Immature natural killer cell (primary cell): ENCODE measurements at regions not wholly inside any gene's neighbourhood (a gene's known extent, or its start where the extent isn't known, plus 50 kb on each side); places are given as distances from the start of the nearest gene placed in this dataset.

Experiments used
- DNase-seq, 3 donors: peaks; one replicate each; pipeline ENCODE4 v3.0.0; 2022; ENCODE audit warnings: mixed read lengths in 1 of 3
- H3K27ac Mint-ChIP-seq, 6 donors: one replicate each; pipeline ENCODE4 v1.8.0; 2020; ENCODE audit warnings: mixed read lengths in 6 of 6, mild to moderate bottlenecking in 5 of 6, inconsistent platforms in 4 of 6, moderate library complexity in 3 of 6
- H3K27me3 Mint-ChIP-seq, 3 donors: one replicate each; pipeline ENCODE4 v1.8.0; 2020 to 2021; ENCODE audit warnings: low read depth in 3 of 3, mild to moderate bottlenecking in 3 of 3, mixed read lengths in 3 of 3, moderate library complexity in 3 of 3, inconsistent platforms in 1 of 3
- H3K36me3 Mint-ChIP-seq, 3 donors: one replicate each; pipeline ENCODE4 v1.8.0; 2020; ENCODE audit warnings: mixed read lengths in 3 of 3, inconsistent platforms in 2 of 3, mild to moderate bottlenecking in 2 of 3
- H3K4me1 Mint-ChIP-seq, 2 donors: one replicate each; pipeline ENCODE4 v1.8.0; 2020; ENCODE audit warnings: inconsistent platforms in 2 of 2, mild to moderate bottlenecking in 2 of 2, mixed read lengths in 2 of 2, moderate library complexity in 1 of 2
- H3K4me3 Mint-ChIP-seq, 5 donors: one replicate each; pipeline ENCODE4 v1.8.0; 2020; ENCODE audit warnings: mild to moderate bottlenecking in 5 of 5, mixed read lengths in 5 of 5, inconsistent platforms in 3 of 5, moderate library complexity in 3 of 5
- H3K9me3 Mint-ChIP-seq, 6 donors: one replicate each; pipeline ENCODE4 v1.8.0; 2020; ENCODE audit warnings: mild to moderate bottlenecking in 6 of 6, mixed read lengths in 6 of 6, inconsistent platforms in 4 of 6, moderate library complexity in 3 of 6

DNA sequence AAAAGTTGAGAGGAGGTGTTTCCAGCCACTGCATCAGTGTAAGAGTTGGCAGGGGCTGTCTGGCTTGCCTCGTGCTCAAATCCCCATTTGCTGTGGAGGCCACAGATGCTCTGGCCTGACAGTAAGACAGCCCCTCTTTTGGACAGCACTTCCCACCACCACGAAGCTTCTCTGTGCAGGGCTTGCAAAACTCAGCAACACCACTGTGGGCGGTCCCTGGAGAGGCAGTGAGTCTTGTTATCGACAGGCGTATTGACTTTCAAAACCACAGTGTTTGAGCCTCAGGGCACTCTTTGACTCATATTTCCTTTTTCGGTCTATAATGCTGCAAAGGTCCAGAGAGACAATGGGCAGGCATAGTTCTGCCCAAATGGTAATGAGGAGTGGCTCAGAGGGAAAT is 539.5 kb downstream of the EBF1 start:
- no peak overlapping the region for H3K4me3 Mint-ChIP-seq
- no peaks in the 10 kb centered on the region for H3K36me3 Mint-ChIP-seq
- no peak for DNase-seq
- no peaks in the 10 kb centered on the region for H3K4me1 Mint-ChIP-seq
- H3K27ac Mint-ChIP-seq: no peak overlapping the region
- H3K27me3 Mint-ChIP-seq: peaks cover 0 to 2% (median 2%) of the 10 kb centered on the region in 3 donors
- peaks cover 0 to 2% (median 0%) of the 10 kb centered on the region in 6 donors for H3K9me3 Mint-ChIP-seq

DNA sequence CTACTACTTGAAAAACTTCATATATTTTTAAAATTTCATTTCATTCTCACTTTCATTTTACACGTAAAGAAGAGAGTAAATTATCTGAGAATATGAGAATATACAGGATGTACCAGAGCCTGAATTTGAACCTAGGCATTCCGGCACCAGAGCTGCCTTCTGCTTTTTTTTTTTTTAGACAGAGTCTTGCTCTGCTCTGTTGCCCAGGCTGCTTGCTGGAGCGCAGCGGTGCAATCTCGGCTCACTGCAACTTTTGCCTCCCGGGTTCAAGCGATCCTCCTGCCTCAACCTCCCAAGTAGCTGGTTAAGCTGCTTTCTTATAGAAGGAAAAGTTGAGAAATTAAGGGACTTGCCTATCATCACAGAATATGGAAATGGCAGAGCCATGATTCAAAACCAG is 540.1 kb downstream of the EBF1 start:
- peaks cover 0 to 2% (median 0%) of the 10 kb centered on the region in 6 donors for H3K9me3 Mint-ChIP-seq
- no peak overlapping the region for H3K27ac Mint-ChIP-seq
- H3K27me3 Mint-ChIP-seq: peaks cover 0 to 2% (median 2%) of the 10 kb centered on the region in 3 donors
- DNase-seq: no peak
- H3K4me3 Mint-ChIP-seq: no peak overlapping the region
- H3K36me3 Mint-ChIP-seq: no peaks in the 10 kb centered on the region
- H3K4me1 Mint-ChIP-seq: no peaks in the 10 kb centered on the region

DNA sequence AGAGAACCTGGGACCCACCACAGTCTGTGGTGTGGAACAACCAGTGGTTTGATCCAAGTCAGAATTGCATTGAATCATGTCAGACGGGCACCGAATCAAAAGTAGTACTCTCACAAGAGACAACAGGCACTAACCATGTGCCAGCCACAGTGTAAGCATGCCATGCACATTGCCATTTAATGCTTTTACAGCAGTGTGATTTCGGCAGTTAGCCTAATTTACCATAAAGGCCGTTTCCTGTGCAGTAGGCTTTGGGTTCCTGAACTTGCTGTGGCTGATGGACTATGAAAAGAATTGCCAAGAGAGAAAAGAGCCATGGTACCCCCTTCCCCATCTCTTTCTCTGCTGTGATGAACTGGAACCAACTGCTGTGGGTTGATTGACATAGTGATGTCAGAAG is 540.6 kb downstream of the EBF1 start:
- Mint-ChIP-seq H3K27me3 (peaks cover 0 to 2% (median 2%) of the 10 kb centered on the region in 3 donors), H3K27ac (no peak overlapping the region), H3K4me1 (no peaks in the 10 kb centered on the region), H3K9me3 (peaks cover 0 to 2% (median 0%) of the 10 kb centered on the region in 6 donors), H3K4me3 (no peak overlapping the region), H3K36me3 (no peaks in the 10 kb centered on the region)
- no peak for DNase-seq

DNA sequence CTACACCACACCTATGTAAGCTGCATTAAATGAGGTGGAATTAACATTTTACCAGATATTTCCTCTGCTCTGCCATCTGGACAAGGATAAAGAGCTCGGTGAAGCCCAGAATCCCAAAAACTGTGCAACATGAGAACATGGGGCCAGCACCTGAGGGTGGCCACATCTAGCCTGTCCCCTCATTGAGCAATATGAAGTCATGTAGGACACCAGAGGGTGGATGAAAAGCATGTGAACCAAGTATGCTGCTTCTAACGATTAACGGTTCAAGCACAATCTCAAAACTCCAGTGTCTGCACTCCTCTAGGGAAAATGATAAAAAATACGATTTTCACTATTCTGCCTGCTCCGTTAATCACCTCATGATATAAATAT is 545.8 kb downstream of the EBF1 start:
- Mint-ChIP-seq H3K27ac (no peak overlapping the region), H3K9me3 (peaks cover 0 to 2% (median 0%) of the 10 kb centered on the region in 6 donors), H3K4me1 (no peaks in the 10 kb centered on the region), H3K36me3 (no peaks in the 10 kb centered on the region), H3K4me3 (no peak overlapping the region), H3K27me3 (peaks cover 0 to 1% (median 0%) of the 10 kb centered on the region in 3 donors)
- no peak for DNase-seq

DNA sequence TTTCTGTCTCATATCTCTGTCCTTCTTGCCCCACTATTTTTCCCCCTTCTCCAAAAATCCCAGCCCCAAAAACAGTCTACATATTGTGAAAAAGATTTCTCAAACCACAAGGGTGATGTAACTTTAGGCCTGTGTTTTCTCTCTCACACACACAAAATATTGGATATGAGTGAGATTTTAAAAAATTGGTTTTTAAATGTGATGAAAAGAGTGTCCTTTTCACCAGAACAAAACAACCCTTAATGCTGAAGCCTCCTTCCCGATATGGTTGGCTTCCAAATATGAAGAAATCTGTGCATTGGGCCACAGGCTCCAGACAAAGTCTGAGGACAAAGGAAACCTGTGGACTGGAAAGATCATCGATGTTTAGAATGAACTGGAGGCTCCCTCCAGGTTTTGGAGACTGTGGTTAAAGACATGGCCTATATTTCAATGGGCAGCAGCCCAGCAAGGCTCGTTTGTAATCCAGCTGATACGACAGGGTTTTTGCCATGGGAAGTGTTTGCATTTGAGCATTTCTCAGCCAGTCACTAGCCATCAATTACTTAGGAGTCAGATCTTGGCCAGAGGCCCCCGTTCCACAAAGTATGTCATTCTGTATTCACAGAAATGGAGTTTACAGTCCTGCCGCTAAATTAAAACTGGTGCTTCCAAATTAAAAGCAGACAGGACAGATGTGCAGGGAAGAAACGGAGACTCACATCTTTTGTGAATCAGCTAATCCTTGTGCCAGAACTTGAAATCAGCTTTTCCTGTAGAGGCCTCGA is 546.3 kb downstream of the EBF1 start:
- no peak for DNase-seq
- Mint-ChIP-seq H3K27ac (no peak overlapping the region), H3K27me3 (peaks cover 0 to 1% (median 0%) of the 10 kb centered on the region in 3 donors), H3K4me1 (no peaks in the 10 kb centered on the region), H3K4me3 (no peak overlapping the region), H3K9me3 (peaks cover 0 to 2% (median 0%) of the 10 kb centered on the region in 6 donors), H3K36me3 (no peaks in the 10 kb centered on the region)

DNA sequence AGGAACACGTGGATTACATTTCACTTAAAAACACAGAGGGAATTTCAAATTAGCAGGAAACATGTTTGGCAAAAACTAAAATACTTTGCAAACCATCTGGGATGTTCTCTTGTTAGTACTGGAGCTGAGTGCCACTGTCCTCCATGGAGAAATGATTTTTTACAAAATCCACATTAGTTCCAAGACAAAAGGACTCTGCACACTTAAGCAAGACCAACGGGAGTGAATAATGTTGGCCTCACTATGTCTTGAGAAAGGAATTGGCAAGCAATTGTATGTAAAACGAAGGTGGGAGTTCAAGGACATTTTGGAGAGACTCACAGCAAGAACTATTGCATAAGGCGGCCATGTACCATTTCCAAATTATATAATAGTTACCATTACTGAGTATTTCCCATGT is 547.5 kb downstream of the EBF1 start:
- DNase-seq: no peak
- H3K36me3 Mint-ChIP-seq: no peaks in the 10 kb centered on the region
- no peak overlapping the region for H3K27ac Mint-ChIP-seq
- H3K4me3 Mint-ChIP-seq: no peak overlapping the region
- H3K9me3 Mint-ChIP-seq: peaks cover 0 to 4% (median 0%) of the 10 kb centered on the region in 6 donors
- no peaks in the 10 kb centered on the region for H3K4me1 Mint-ChIP-seq
- peaks cover 0 to 4% (median 0%) of the 10 kb centered on the region in 3 donors for H3K27me3 Mint-ChIP-seq

DNA sequence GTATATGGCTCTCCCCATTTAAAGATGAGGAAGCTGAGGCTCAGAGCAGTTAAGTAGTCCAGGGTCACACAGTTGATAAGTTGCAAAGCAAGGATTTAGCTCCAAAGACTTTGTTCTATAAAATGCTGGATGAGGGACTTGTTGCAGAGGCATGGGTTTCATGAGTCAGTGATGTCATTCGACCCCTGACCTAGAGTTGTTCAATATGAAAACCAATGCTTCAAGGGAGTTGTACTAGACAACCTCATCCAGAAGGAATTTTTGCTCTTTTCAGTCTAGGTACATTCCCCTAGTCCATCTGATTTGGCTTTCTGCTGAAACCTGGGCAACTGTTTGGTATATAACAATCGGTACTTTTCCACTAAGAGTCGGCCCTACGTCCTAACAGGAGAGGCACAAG is 550.4 kb downstream of the EBF1 start:
- Mint-ChIP-seq H3K4me1 (no peaks in the 10 kb centered on the region), H3K9me3 (peaks cover 0 to 3% (median 0%) of the 10 kb centered on the region in 6 donors), H3K4me3 (no peak overlapping the region), H3K27me3 (peaks cover 0 to 3% (median 1%) of the 10 kb centered on the region in 3 donors), H3K36me3 (peaks cover 0 to 3% (median 0%) of the 10 kb centered on the region in 3 donors), H3K27ac (no peak overlapping the region)
- DNase-seq: no peak

DNA sequence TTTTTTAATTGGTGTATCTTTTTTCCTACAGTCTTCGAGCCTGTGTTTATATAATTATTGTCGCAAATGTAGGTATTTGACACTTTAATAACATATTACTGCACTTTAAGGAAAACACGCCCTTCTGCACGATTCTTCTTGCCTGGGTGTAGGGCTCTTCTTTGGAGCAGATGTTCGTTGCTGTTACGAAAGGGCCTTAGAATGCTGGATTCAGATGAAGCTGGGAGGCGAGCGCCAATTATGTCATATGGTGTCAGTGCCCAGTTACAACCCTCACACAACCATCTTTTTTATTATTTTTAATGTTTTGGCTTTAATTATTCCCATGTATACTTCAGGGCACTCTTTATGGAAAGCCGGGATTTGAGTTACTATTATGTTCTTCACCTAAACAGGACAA is 553.0 kb downstream of the EBF1 start:
- Mint-ChIP-seq H3K4me1 (no peaks in the 10 kb centered on the region), H3K27me3 (peaks cover 0 to 3% (median 1%) of the 10 kb centered on the region in 3 donors), H3K27ac (no peak overlapping the region), H3K4me3 (no peak overlapping the region), H3K36me3 (peaks cover 0 to 3% (median 0%) of the 10 kb centered on the region in 3 donors), H3K9me3 (peaks cover 0 to 3% (median 0%) of the 10 kb centered on the region in 6 donors)
- DNase-seq: no peak

DNA sequence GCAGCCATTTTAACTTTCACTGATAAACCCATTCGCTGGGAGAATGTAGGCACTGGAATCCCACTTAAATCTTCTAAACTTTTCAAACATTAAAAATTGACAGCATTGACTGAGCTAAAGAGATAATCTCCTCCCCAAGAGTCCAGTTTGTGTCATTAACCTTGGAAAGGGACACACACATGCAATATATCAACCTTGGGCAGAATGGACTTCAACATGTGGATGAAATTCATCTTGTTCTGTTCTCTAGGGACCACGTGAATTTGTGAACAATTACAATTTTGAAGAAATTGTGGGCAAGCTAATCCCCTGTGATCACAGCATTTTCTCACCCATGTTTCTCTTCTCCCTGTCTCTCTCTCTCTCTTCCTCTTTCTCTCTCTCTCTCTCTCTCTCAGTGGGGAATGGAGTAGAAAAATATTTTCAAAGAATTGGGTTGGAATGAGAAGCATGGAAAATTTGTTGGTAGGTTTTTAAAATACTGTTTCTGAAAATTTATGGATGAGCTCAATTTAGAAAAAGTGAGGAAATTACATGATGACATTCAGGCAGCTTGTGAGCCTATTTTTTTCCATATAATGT is 553.7 kb downstream of the EBF1 start:
- H3K27me3 Mint-ChIP-seq: peaks cover 0 to 3% (median 1%) of the 10 kb centered on the region in 3 donors
- no peak overlapping the region for H3K27ac Mint-ChIP-seq
- peaks cover 0 to 3% (median 0%) of the 10 kb centered on the region in 6 donors for H3K9me3 Mint-ChIP-seq
- no peak for DNase-seq
- no peaks in the 10 kb centered on the region for H3K4me1 Mint-ChIP-seq
- H3K4me3 Mint-ChIP-seq: no peak overlapping the region
- peaks cover 0 to 3% (median 0%) of the 10 kb centered on the region in 3 donors for H3K36me3 Mint-ChIP-seq

DNA sequence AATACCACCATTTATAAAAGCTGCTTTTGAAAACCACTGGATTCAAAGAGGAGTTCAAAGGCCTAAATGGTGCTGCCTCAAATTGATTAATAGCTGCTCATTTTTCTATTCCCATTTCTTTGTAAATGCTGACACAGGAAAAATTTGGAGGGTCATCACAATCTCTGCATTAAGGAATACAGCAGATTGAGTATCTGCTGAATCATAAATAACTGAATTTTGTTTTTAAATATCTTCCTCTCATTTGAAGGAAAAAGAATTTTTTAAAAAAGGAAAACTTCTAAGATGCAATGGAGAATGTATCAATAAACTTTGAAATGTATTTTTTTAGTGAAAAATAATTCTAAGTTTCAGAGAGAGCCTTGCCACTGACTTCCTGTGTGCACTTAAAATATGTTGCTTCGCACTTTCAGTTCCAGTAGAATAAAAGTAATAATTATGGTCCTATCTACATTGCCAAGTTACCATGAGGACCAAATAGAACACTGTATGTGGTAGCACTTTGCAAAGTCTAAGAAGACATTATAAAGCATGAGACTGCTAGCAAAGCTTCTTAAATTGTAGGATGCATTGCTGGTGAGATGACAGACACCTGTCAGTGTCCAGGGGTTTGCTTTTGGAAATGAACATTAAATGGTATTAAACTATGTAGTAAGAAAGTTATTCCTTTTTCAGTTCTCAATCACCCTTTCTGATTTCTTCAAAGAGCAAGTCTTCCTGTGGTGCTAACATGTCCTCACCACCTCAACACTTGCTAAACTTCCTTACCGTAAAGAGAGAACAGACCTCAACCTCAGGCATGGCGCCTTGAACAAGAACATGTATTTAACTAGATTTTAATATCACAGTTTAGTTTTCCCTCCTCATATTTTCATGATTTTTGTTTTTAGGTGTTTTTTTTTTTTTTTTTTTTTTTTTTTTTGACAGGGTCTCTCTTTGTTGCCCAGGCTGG is 555.1 kb downstream of the EBF1 start:
- H3K4me3 Mint-ChIP-seq: no peak overlapping the region
- H3K9me3 Mint-ChIP-seq: peaks cover 0 to 3% (median 0%) of the 10 kb centered on the region in 6 donors
- DNase-seq: no peak
- peaks cover 0 to 3% (median 1%) of the 10 kb centered on the region in 3 donors for H3K27me3 Mint-ChIP-seq
- no peaks in the 10 kb centered on the region for H3K4me1 Mint-ChIP-seq
- no peak overlapping the region for H3K27ac Mint-ChIP-seq
- peaks cover 0 to 3% (median 0%) of the 10 kb centered on the region in 3 donors for H3K36me3 Mint-ChIP-seq

DNA sequence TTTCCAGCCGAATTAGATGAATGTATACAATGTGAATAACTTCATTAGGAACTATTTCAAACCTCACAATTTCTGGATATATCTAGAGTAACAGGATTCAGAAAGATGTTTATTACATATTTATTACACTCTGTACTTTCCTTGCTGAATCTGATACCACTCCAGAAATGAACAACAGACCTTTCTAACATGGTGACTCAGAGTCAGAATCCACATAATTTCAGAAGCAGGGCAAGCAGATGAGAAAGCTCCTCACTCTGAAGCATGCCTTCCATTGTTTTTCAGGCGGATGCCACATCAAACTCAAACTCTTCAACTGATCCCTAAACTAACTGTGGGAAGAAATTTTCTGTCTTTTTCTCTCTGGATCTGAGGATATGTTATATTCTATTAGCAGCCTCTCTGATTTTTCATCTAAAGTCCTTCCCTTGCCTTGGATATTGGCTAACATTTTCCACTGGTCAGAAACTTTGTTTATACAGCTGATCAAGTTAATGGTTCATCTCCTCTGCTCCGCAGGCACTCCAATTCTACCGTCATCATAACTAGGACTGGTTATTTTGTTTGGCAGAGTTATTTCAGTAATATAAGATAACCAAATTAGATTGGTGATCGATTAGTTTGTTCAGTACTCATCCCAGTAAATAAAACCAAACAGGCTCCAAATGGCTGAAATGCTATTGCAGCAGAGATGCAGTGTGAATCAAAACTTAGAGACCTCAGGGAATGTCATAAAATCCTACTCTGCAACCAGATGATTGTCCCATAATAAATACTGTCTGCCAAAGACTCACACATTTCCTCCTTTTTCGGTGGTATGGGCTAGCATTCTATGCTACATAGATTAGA is 556.0 kb downstream of the EBF1 start:
- no peak overlapping the region for H3K27ac Mint-ChIP-seq
- no peaks in the 10 kb centered on the region for H3K4me1 Mint-ChIP-seq
- peaks cover 0 to 3% (median 0%) of the 10 kb centered on the region in 6 donors for H3K9me3 Mint-ChIP-seq
- no peak for DNase-seq
- peaks cover 0 to 3% (median 0%) of the 10 kb centered on the region in 3 donors for H3K36me3 Mint-ChIP-seq
- peaks cover 0 to 3% (median 1%) of the 10 kb centered on the region in 3 donors for H3K27me3 Mint-ChIP-seq
- no peak overlapping the region for H3K4me3 Mint-ChIP-seq

DNA sequence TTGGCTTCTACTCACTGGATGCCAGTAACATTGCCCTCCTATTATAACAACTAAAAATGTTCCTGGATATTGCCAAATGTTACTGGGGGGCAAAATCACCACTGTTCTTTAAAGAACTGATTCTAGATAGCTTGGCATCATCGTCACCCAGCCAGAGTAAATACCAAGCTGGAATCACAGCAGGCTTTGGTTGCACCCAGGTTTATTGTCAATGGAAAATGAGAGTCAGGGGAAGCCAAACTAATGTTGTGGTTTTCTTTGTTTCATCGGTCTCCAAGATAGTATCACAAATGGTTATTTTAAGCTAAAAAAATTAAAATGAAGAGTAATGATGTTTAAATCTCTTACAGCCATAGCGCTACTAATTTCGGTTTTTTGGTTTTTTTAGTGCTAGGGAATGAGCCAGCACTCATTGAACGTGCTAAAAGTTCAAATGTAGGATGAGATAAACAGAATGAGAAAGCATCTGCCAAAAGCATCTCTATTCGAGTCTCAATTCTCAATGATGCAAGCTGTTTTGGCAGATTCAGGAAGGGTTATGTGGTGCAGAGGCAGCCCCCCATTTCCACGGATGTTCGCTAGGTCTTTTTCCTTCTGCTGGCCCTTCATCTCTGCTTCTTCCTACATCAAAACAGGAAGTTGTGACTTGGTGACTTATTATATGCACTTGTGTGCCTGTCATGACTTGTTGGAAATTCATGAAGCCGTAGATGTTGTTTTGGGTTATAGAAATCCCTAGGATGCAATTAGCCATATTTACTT is 558.0 kb downstream of the EBF1 start:
- Mint-ChIP-seq H3K4me3 (no peak overlapping the region), H3K4me1 (no peaks in the 10 kb centered on the region), H3K27me3 (peaks cover 0 to 4% (median 1%) of the 10 kb centered on the region in 3 donors), H3K9me3 (peaks cover 0 to 2% (median 0%) of the 10 kb centered on the region in 6 donors), H3K36me3 (peaks cover 0 to 3% (median 0%) of the 10 kb centered on the region in 3 donors), H3K27ac (no peak overlapping the region)
- DNase-seq: no peak
